H1 (cell line): ENCODE measurements at regions not wholly inside any gene's neighbourhood (a gene's known extent, or its start where the extent isn't known, plus 50 kb on each side); places are given as distances from the start of the nearest gene placed in this dataset.

ENCODE experiments used
- CTCF ChIA-PET: fragments of 300-600 bp; sonication (Branson Sonifier 250); formaldehyde crosslinking; loops from one replicate; lab custom pipeline; 2021; ENCODE audit not compliant: partially characterized antibody; lab: Charles Lee
- POLR2A ChIA-PET: fragments of 300-600 bp; sonication (Branson Sonifier 250); formaldehyde crosslinking; loops from one replicate; lab custom pipeline; 2021; ENCODE audit warnings: inconsistent platforms; ENCODE audit not compliant: partially characterized antibody; lab: Charles Lee
- DNase-seq, 2 experiments: peaks; one replicate each; pipeline versions ENCODE4 v3.0.0 to v3.0.0-alpha.2; 2010 to 2022; ENCODE audit warnings: low spot score in 2 of 2, low read depth in 1 of 2, mixed read lengths in 1 of 2
- FAIRE-seq: peaks from 2 replicates; lab custom pipeline; 2011; peaks lifted over from hg19 to GRCh38; lab: Jason Lieb, UNC
- H2AFZ ChIP-seq: 2 replicates; pipeline ENCODE4 v1.8.1; 2012; ENCODE audit warnings: low read length, inconsistent platforms
- H2AK5ac ChIP-seq: 2 replicates; pipeline ENCODE4 v1.6.1; 2013; ENCODE audit warnings: low read depth, low read length
- H2BK120ac ChIP-seq: replicated peaks from 2 replicates; pipeline ENCODE3; 2013; ENCODE audit warnings: low read depth, low read length, inconsistent platforms
- H2BK12ac ChIP-seq: 2 replicates; pipeline ENCODE4 v1.6.1; 2013; ENCODE audit warnings: low read depth, low read length
- H2BK15ac ChIP-seq: 2 replicates; pipeline ENCODE4 v1.6.1; 2013; ENCODE audit warnings: low read length
- H2BK20ac ChIP-seq: 2 replicates; pipeline ENCODE4 v1.6.1; 2013; ENCODE audit warnings: low read length
- H2BK5ac ChIP-seq: 2 replicates; pipeline ENCODE4 v1.6.1; 2013; ENCODE audit warnings: low read depth, low read length
- H3K14ac ChIP-seq: 2 replicates; pipeline ENCODE4 v1.6.1; 2013; ENCODE audit warnings: inconsistent platforms; ENCODE audit not compliant: insufficient read length
- H3K18ac ChIP-seq: 2 replicates; pipeline ENCODE4 v1.6.1; 2013; ENCODE audit warnings: low read length; ENCODE audit errors: extremely low read depth
- H3K23ac ChIP-seq: 2 replicates; pipeline ENCODE4 v1.6.1; 2013; ENCODE audit warnings: inconsistent platforms; ENCODE audit not compliant: insufficient read length
- H3K23me2 ChIP-seq: 2 replicates; pipeline ENCODE4 v1.6.1; 2013; ENCODE audit warnings: low read depth, low read length
- H3K27ac ChIP-seq: 2 replicates; pipeline ENCODE4 v1.6.1; 2011; ENCODE audit warnings: low read depth, low read length, inconsistent platforms
- H3K27me3 ChIP-seq, 4 experiments: replicated peaks in 1 of 4; 1 replicate in 1 of 4; 2 replicates in 3 of 4; pipeline versions ENCODE4 v1.6.1 to v1.8.1; 2011 to 2013; ENCODE audit warnings: low read length in 3 of 4, mild to moderate bottlenecking in 3 of 4, inconsistent platforms in 2 of 4, mixed read lengths in 2 of 4, moderate library complexity in 1 of 4; ENCODE audit not compliant: control insufficient read depth in 3 of 4, insufficient read depth in 3 of 4; ENCODE audit errors: extremely low read depth in 1 of 4
- H3K36me3 ChIP-seq, 4 experiments: 2 replicates each; pipeline versions ENCODE4 v1.6.1 to v1.8.1; 2011 to 2013; ENCODE audit warnings: mild to moderate bottlenecking in 4 of 4, low read length in 3 of 4, moderate library complexity in 2 of 4, control low read depth in 1 of 4, inconsistent platforms in 1 of 4; ENCODE audit not compliant: insufficient read depth in 4 of 4, control insufficient read depth in 2 of 4
- H3K4ac ChIP-seq: replicated peaks from 2 replicates; pipeline ENCODE3; 2013; ENCODE audit warnings: low read length, low read depth, mixed read lengths, inconsistent platforms; ENCODE audit not compliant: insufficient read length
- H3K4me1 ChIP-seq, 4 experiments: replicated peaks in 1 of 4; 1 replicate in 1 of 4; 2 replicates in 3 of 4; pipeline versions ENCODE4 v1.6.1 to v1.8.1; 2011 to 2013; ENCODE audit warnings: low read length in 3 of 4, inconsistent platforms in 2 of 4, mixed read lengths in 1 of 4; ENCODE audit not compliant: insufficient read depth in 4 of 4, control insufficient read depth in 3 of 4
- H3K4me2 ChIP-seq, 2 experiments: 2 replicates each; pipeline versions ENCODE4 v1.6.1 to v1.8.1; 2011 to 2013; ENCODE audit warnings: low read depth in 2 of 2, low read length in 2 of 2, control low read depth in 1 of 2, inconsistent platforms in 1 of 2, mild to moderate bottlenecking in 1 of 2; ENCODE audit not compliant: insufficient read depth in 1 of 2
- H3K4me3 ChIP-seq, 4 experiments: fragments of 200-600, 300-600 bp in 1 of 4; sonication (generic), shearing (Covaris generic), sonication (Bioruptor Twin) in 1 of 4; 2 replicates each; pipeline versions ENCODE4 v1.5.1 to v1.8.1; 2011 to 2016; ENCODE audit warnings: low read length in 4 of 4, low read depth in 3 of 4, control low read depth in 2 of 4, inconsistent platforms in 2 of 4, mild to moderate bottlenecking in 2 of 4, mixed read lengths in 1 of 4, moderate library complexity in 1 of 4; ENCODE audit not compliant: insufficient read depth in 2 of 4; ENCODE audit errors: extremely low read depth in 1 of 4
- H3K56ac ChIP-seq: replicated peaks from 2 replicates; pipeline ENCODE3; 2013; ENCODE audit warnings: low read depth, mild to moderate bottlenecking, mixed read lengths, low read length, inconsistent platforms; ENCODE audit not compliant: insufficient read length
- H3K79me1 ChIP-seq: 2 replicates; pipeline ENCODE4 v1.6.1; 2013; ENCODE audit warnings: low read depth, low read length, control low read depth
- H3K79me2 ChIP-seq, 2 experiments: 2 replicates each; pipeline versions ENCODE4 v1.6.1 to v1.8.1; 2012 to 2013; ENCODE audit warnings: low read length in 2 of 2, mild to moderate bottlenecking in 2 of 2, inconsistent platforms in 1 of 2; ENCODE audit not compliant: insufficient read depth in 2 of 2, control insufficient read depth in 1 of 2
- H3K9ac ChIP-seq, 4 experiments: replicated peaks in 1 of 4; 1 replicate in 1 of 4; 2 replicates in 3 of 4; pipeline versions ENCODE4 v1.6.1 to v1.8.1; 2011 to 2013; ENCODE audit warnings: low read depth in 3 of 4, low read length in 3 of 4, control low read depth in 2 of 4, mild to moderate bottlenecking in 2 of 4, moderate library complexity in 2 of 4, inconsistent platforms in 1 of 4; ENCODE audit errors: extremely low read depth in 1 of 4
- H3K9me3 ChIP-seq, 2 experiments: 2 replicates each; pipeline versions ENCODE4 v1.6.1 to v1.8.1; 2012 to 2013; ENCODE audit warnings: mild to moderate bottlenecking in 2 of 2, moderate library complexity in 2 of 2, control low read depth in 1 of 2, inconsistent platforms in 1 of 2, low read depth in 1 of 2, low read length in 1 of 2, mixed read lengths in 1 of 2; ENCODE audit not compliant: insufficient read depth in 2 of 2
- H4K20me1 ChIP-seq, 2 experiments: replicated peaks in 1 of 2; 2 replicates each; pipeline versions ENCODE3 to v1.8.1; 2011 to 2013; ENCODE audit warnings: inconsistent platforms in 2 of 2, low read length in 2 of 2, mild to moderate bottlenecking in 1 of 2; ENCODE audit not compliant: insufficient read depth in 2 of 2, control insufficient read depth in 1 of 2
- H4K5ac ChIP-seq: 2 replicates; pipeline ENCODE4 v1.6.1; 2013; ENCODE audit warnings: low read length, low read depth, mixed read lengths, inconsistent platforms; ENCODE audit not compliant: insufficient read length
- H4K8ac ChIP-seq: 2 replicates; pipeline ENCODE4 v1.8.0; 2013; ENCODE audit warnings: mild to moderate bottlenecking, moderate library complexity, low read length, inconsistent platforms; ENCODE audit not compliant: insufficient read depth; ENCODE audit errors: extremely low read depth
- H4K91ac ChIP-seq: replicated peaks from 2 replicates; pipeline ENCODE3; 2013; ENCODE audit warnings: low read length, mixed read lengths, inconsistent platforms; ENCODE audit not compliant: insufficient read length
- CBX5 ChIP-seq: fragments of 300-800, 300-1000 bp; sonication (generic); IDR thresholded peaks from 2 replicates; pipeline ENCODE4 v1.7.1; 2016; ENCODE audit warnings: antibody characterized with exemption, low read length, low read depth
- CEBPB ChIP-seq: IDR thresholded peaks from 2 replicates; pipeline ENCODE4 v1.6.1; 2012; ENCODE audit warnings: low read depth, low read length
- E2F6 ChIP-seq: IDR thresholded peaks from 2 replicates; pipeline ENCODE4 v1.6.1; 2012; ENCODE audit warnings: inconsistent platforms
- EGR1 ChIP-seq: IDR thresholded peaks from 2 replicates; pipeline ENCODE4 v1.6.1; 2011; ENCODE audit warnings: low read depth, low read length, borderline replicate concordance
- EZH2 ChIP-seq: fragments of 200-600 bp; sonication (generic); IDR thresholded peaks from 2 replicates; pipeline ENCODE4 v1.7.1; 2012; ENCODE audit warnings: low read depth, mild to moderate bottlenecking, moderate library complexity, low read length, inconsistent platforms; ENCODE audit not compliant: severe bottlenecking
- HDAC2 ChIP-seq, 2 experiments: fragments of 300-600 bp in 1 of 2; sonication (generic) in 1 of 2; IDR thresholded peaks; 2 replicates each; pipeline ENCODE4 v1.6.1; 2011 to 2012; ENCODE audit warnings: low read depth in 2 of 2, low read length in 2 of 2, mild to moderate bottlenecking in 2 of 2, moderate library complexity in 2 of 2, borderline replicate concordance in 1 of 2, inconsistent platforms in 1 of 2
- JUND ChIP-seq: IDR thresholded peaks from 2 replicates; pipeline ENCODE4 v1.6.1; 2011; ENCODE audit warnings: mild to moderate bottlenecking, improper control_type of control experiment, low read length
- MAX ChIP-seq: IDR thresholded peaks from 2 replicates; pipeline ENCODE4 v1.6.1; 2012; ENCODE audit warnings: inconsistent platforms
- NANOG ChIP-seq: IDR thresholded peaks from 2 replicates; pipeline ENCODE4 v1.6.1; 2011; ENCODE audit warnings: low read length, low read depth, mild to moderate bottlenecking, inconsistent platforms; ENCODE audit not compliant: insufficient read depth, poor library complexity, severe bottlenecking
- SP2 ChIP-seq: IDR thresholded peaks from 2 replicates; pipeline ENCODE4 v1.6.1; 2012; ENCODE audit warnings: mild to moderate bottlenecking, low read length, inconsistent platforms
- SRF ChIP-seq: IDR thresholded peaks from 2 replicates; pipeline ENCODE4 v1.6.1; 2011; ENCODE audit warnings: mild to moderate bottlenecking, low read depth, low read length, moderate library complexity
- TEAD4 ChIP-seq: IDR thresholded peaks from 2 replicates; pipeline ENCODE4 v1.6.1; 2012; ENCODE audit warnings: low read depth, low read length, inconsistent platforms, mixed read lengths
- WGBS, 2 experiments: shearing (Covaris generic) in 1 of 2; methylation state at CpG; one replicate each; pipeline versions ENCODE4 v1.1.6 to v1.1.7; 2013 to 2015; ENCODE audit warnings: low lambda C conversion rate in 2 of 2, mixed read lengths in 2 of 2, inconsistent platforms in 1 of 2, low coverage in 1 of 2, missing lambda C conversion rate in 1 of 2; ENCODE audit not compliant: insufficient replicate concordance in 2 of 2, insufficient coverage in 1 of 2, insufficient read length in 1 of 2; ENCODE audit errors: extremely low coverage in 1 of 2, missing lambda C conversion rate in 1 of 2; 5-methylcytosine and 5-hydroxymethylcytosine counted together

- FAIRE-seq, result no peak
- Histone ChIP-seq H2BK5ac (no peak overlapping the region), H3K79me2 (no peaks in the 10 kb centered on the region), H3K23me2 (peaks cover 7% of the 10 kb centered on the region; the same call in 1 of the 2 replicates), H2BK15ac (no peak overlapping the region), H3K79me1 (no peaks in the 10 kb centered on the region), H2BK20ac (no peak overlapping the region), H4K20me1 (no peaks in the 10 kb centered on the region), H4K5ac (no peak overlapping the region), H3K23ac (no peak overlapping the region), H3K27ac (no peak overlapping the region), H3K27me3 (no peaks in the 10 kb centered on the region), H2BK120ac (no peak overlapping the region), H3K4me2 (no peak overlapping the region), H3K18ac (no peak overlapping the region), H3K56ac (no peak overlapping the region), H4K91ac (no peak overlapping the region), H3K9me3 (peaks cover 0 to 3% of the 10 kb centered on the region in 2 experiments; a peak in 1 of 4 replicates), H3K4ac (no peak overlapping the region), H3K36me3 (no peaks in the 10 kb centered on the region), H3K9ac (no peak overlapping the region), H2AFZ (no peak overlapping the region), H4K8ac (no peak overlapping the region), H2BK12ac (no peak overlapping the region), H3K4me1 (peaks cover 0 to 3% (median under 1%) of the 10 kb centered on the region in 4 experiments; a peak in 1 of 7 replicates), H3K14ac (no peak overlapping the region), H3K4me3 (no peak overlapping the region), H2AK5ac (no peak overlapping the region)
- no peak for DNase-seq
- ChIA-PET POLR2A (interaction anchor here (0.8 kb wide), 1 partner anchor 34 kb away, joined by 4 read pairs; no protein-coding TSS in a partner anchor), CTCF (interaction anchor here (1.5 kb wide), 1 partner anchor 8 kb away, joined by 5 read pairs; no protein-coding TSS in a partner anchor)
- 86% methylated on average over 5 of the region's 5 CpGs; no CpG with 5 or more reads in 1 of the 2 experiments for WGBS, 2 experiments
- TF ChIP-seq JUND (no peak), CBX5 (no peak), E2F6 (no peak), HDAC2 (IDR thresholded peaks at IDR 0.05; ENCODE audit: borderline replicate concordance in 1 of 2, low read depth in 2 of 2, low read length in 2 of 2) (no peak), EGR1 (no peak), SP2 (no peak), EZH2 (no peak), MAX (no peak), CEBPB (no peak), SRF (no peak), TEAD4 (no peak), NANOG (no peak)
Observed at GRCh38 chr17:79468183-79468944, 142.5 kb downstream of the RBFOX3 start.
